ENCODE measurements at regions not wholly inside any gene's neighbourhood (a gene's known extent, or its start where the extent isn't known, plus 50 kb on each side); places are given as distances from the start of the nearest gene placed in this dataset.

- DNase-seq (ENCODE audit: low read depth): no peak
These were observed 363.7 kb downstream of the SETD4 start for GRCh38 chr21:35696644-35697043.

- no peak for DNase-seq (ENCODE audit: low read depth)
These were observed 368.0 kb downstream of the SETD4 start for GRCh38 chr21:35692311-35692710.

GRCh38 chr21:35690436-35690835 lies 369.9 kb downstream of the SETD4 start:
- no peak for DNase-seq (ENCODE audit: low read depth)

- DNase-seq (ENCODE audit: low read depth): no peak
These were observed 374.2 kb downstream of the SETD4 start for GRCh38 chr21:35686156-35686555.

- DNase-seq (ENCODE audit: low read depth): no peak
These were observed 376.5 kb downstream of the SETD4 start for GRCh38 chr21:35683664-35684304.

GRCh38 chr21:35682904-35683549 lies 377.3 kb downstream of the SETD4 start:
- DNase-seq (ENCODE audit: low read depth): no peak

- no peak for DNase-seq (ENCODE audit: low read depth)
These were observed 378.4 kb downstream of the SETD4 start for GRCh38 chr21:35681946-35682345.

- DNase-seq (ENCODE audit: low read depth): no peak
These were observed 381.2 kb downstream of the SETD4 start for GRCh38 chr21:35679076-35679475.

GRCh38 chr21:35678393-35678792 lies 381.9 kb downstream of the SETD4 start:
- no peak for DNase-seq (ENCODE audit: low read depth)

GRCh38 chr21:35677298-35677841 lies 383.0 kb downstream of the SETD4 start:
- DNase-seq (ENCODE audit: low read depth): no peak

GRCh38 chr21:35674895-35675470 lies 385.3 kb downstream of the SETD4 start:
- no peak for DNase-seq (ENCODE audit: low read depth)

- no peak for DNase-seq (ENCODE audit: low read depth)
These were observed 386.1 kb downstream of the SETD4 start for GRCh38 chr21:35674091-35674671.

GRCh38 chr21:35672313-35672712 lies 388.0 kb downstream of the SETD4 start:
- DNase-seq (ENCODE audit: low read depth): no peak

GRCh38 chr21:35664683-35665082 lies 395.6 kb downstream of the SETD4 start:
- no peak for DNase-seq (ENCODE audit: low read depth)

- DNase-seq (ENCODE audit: low read depth): no peak
These were observed 396.3 kb downstream of the SETD4 start for GRCh38 chr21:35663856-35664606.

GRCh38 chr21:35658242-35658641 lies 402.1 kb downstream of the SETD4 start:
- DNase-seq (ENCODE audit: low read depth): no peak

- no peak for DNase-seq (ENCODE audit: low read depth)
These were observed 407.5 kb downstream of the SETD4 start for GRCh38 chr21:35652872-35653271.

GRCh38 chr21:35652196-35652595 lies 408.1 kb downstream of the SETD4 start:
- no peak for DNase-seq (ENCODE audit: low read depth)

- no peak for DNase-seq (ENCODE audit: low read depth)
These were observed 409.1 kb downstream of the SETD4 start for GRCh38 chr21:35651196-35651595.

- DNase-seq (ENCODE audit: low read depth): no peak
These were observed 411.1 kb downstream of the SETD4 start for GRCh38 chr21:35649186-35649585.

GRCh38 chr21:35648512-35648911 lies 411.8 kb downstream of the SETD4 start:
- DNase-seq (ENCODE audit: low read depth): no peak

- DNase-seq (ENCODE audit: low read depth): no peak
These were observed 413.7 kb downstream of the SETD4 start for GRCh38 chr21:35646606-35647005.
